ENCODE measurements at regions not wholly inside any gene's neighbourhood (a gene's known extent, or its start where the extent isn't known, plus 50 kb on each side); places are given as distances from the start of the nearest gene placed in this dataset.

DNA sequence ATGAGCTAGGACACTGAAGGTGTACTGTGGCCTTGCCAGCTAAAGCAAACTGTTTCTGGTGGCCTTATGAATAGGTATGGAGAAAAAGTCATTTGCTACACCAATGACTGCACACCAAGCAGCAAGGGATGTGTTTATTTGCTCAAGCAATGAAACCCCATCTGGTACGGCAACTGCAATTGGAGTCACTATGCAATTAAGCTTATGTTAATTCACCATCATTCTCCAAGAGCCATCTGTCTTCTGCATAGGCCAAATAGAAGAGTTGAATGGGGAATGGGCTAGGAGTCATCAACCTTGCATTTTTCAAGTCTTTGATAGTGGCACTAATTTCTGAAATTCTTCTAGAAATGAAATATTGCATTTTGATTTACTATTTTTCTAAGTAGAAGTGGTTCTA lies 372.0 kb downstream of the KCNJ3 start:
- no peaks in the 10 kb centered on the region for H3K9me3 ChIP-seq
- H3K27me3 ChIP-seq = no peaks in the 10 kb centered on the region
- no peak for DNase-seq
- H3K4me3 ChIP-seq = no peak overlapping the region
- H3K36me3 ChIP-seq = no peaks in the 10 kb centered on the region
- no peaks in the 10 kb centered on the region for H3K4me1 ChIP-seq (ENCODE audit: insufficient read depth)
- no peak for TF ChIP-seq POLR2A (IDR thresholded peaks at IDR 0.05)
- TF ChIP-seq EP300 (IDR thresholded peaks at IDR 0.05) = no peak
- TF ChIP-seq, protein P1, sequence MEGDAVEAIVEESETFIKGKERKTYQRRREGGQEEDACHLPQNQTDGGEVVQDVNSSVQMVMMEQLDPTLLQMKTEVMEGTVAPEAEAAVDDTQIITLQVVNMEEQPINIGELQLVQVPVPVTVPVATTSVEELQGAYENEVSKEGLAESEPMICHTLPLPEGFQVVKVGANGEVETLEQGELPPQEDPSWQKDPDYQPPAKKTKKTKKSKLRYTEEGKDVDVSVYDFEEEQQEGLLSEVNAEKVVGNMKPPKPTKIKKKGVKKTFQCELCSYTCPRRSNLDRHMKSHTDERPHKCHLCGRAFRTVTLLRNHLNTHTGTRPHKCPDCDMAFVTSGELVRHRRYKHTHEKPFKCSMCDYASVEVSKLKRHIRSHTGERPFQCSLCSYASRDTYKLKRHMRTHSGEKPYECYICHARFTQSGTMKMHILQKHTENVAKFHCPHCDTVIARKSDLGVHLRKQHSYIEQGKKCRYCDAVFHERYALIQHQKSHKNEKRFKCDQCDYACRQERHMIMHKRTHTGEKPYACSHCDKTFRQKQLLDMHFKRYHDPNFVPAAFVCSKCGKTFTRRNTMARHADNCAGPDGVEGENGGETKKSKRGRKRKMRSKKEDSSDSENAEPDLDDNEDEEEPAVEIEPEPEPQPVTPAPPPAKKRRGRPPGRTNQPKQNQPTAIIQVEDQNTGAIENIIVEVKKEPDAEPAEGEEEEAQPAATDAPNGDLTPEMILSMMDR (IDR thresholded peaks at IDR 0.05) = no peak
- intact Hi-C loops (cut with DNase I) = no loop called here
- no peak overlapping the region for H3K27ac ChIP-seq
- WGBS, 3 donors = 33 to 41% (median 38%) methylated on average over 1 of the region's 1 CpG

DNA sequence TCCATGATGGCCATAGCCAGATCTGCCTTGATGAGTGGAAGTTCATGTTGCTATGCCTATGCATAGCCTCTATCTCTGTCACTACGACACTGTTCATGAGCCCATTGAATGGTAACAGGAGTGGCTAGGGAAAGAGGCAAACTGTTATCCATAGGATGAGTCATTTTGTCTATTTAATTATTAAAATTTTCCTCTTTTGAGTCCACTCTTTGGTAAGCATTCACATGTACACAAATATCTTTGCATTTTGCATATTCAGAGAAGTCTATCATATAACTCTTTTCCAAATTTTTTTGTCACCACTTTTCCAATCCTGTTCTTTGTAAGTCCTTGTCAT lies 364.4 kb downstream of the KCNJ3 start:
- Histone ChIP-seq H3K36me3 (no peaks in the 10 kb centered on the region), H3K27ac (no peak overlapping the region), H3K9me3 (no peaks in the 10 kb centered on the region), H3K4me1 (ENCODE audit: insufficient read depth) (no peaks in the 10 kb centered on the region), H3K27me3 (no peaks in the 10 kb centered on the region), H3K4me3 (no peak overlapping the region)
- intact Hi-C loops (cut with DNase I) = no loop called here
- TF ChIP-seq, protein P1 (IDR thresholded peaks at IDR 0.05) = no peak
- TF ChIP-seq POLR2A (IDR thresholded peaks at IDR 0.05) (no peak), EP300 (IDR thresholded peaks at IDR 0.05) (no peak)
- WGBS, 3 donors = 81 to 93% (median 84%) methylated on average over 1 of the region's 1 CpG
- no peak for DNase-seq

GRCh38 chr2:155062250-155062921 lies 363.9 kb downstream of the KCNJ3 start:
- H3K36me3 ChIP-seq = no peaks in the 10 kb centered on the region
- no peaks in the 10 kb centered on the region for H3K4me1 ChIP-seq (ENCODE audit: insufficient read depth)
- 83 to 89% (median 84%) methylated on average over 2 of the region's 2 CpGs for WGBS, 3 donors
- H3K27ac ChIP-seq = no peak overlapping the region
- intact Hi-C loops (cut with DNase I) = no loop called here
- H3K27me3 ChIP-seq = no peaks in the 10 kb centered on the region
- no peaks in the 10 kb centered on the region for H3K9me3 ChIP-seq
- DNase-seq = no peak
- H3K4me3 ChIP-seq = no peak overlapping the region
- TF ChIP-seq EP300 (IDR thresholded peaks at IDR 0.05) = no peak
- TF ChIP-seq POLR2A (IDR thresholded peaks at IDR 0.05) = no peak
- TF ChIP-seq, protein P1 (IDR thresholded peaks at IDR 0.05) = no peak

DNA sequence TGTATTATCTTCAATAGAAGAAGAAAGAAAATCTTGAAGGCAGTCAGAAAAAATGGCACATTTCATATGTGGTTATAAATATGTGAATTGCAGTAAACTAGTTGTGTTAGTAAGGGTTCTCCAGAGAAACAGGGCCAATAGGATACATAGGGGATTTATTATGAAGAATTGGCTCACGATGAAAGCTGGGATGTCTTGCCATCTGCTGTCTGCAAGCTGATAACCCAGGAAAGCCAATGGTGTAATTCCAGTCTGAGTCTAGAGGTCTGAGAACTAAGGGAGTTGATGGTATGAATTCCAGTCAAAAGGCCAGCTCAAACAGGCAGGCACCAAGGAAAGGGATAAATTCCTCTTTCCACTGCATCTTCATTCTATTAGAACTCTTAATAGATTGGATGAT lies 362.4 kb downstream of the KCNJ3 start:
- Histone ChIP-seq H3K27me3 (no peaks in the 10 kb centered on the region), H3K4me1 (ENCODE audit: insufficient read depth) (no peaks in the 10 kb centered on the region), H3K9me3 (no peaks in the 10 kb centered on the region), H3K36me3 (no peaks in the 10 kb centered on the region), H3K4me3 (no peak overlapping the region), H3K27ac (no peak overlapping the region)
- WGBS, 3 donors = 73 to 85% (median 80%) methylated on average over 1 of the region's 1 CpG
- intact Hi-C loops (cut with DNase I) = no loop called here
- DNase-seq = no peak
- TF ChIP-seq, protein P1 (IDR thresholded peaks at IDR 0.05) = no peak
- TF ChIP-seq POLR2A (IDR thresholded peaks at IDR 0.05) (no peak), EP300 (IDR thresholded peaks at IDR 0.05) (no peak)

Measured in ovary (tissue), 7 donors.